ENCODE measurements at regions not wholly inside any gene's neighbourhood (a gene's known extent, or its start where the extent isn't known, plus 50 kb on each side); places are given as distances from the start of the nearest gene placed in this dataset.

DNA sequence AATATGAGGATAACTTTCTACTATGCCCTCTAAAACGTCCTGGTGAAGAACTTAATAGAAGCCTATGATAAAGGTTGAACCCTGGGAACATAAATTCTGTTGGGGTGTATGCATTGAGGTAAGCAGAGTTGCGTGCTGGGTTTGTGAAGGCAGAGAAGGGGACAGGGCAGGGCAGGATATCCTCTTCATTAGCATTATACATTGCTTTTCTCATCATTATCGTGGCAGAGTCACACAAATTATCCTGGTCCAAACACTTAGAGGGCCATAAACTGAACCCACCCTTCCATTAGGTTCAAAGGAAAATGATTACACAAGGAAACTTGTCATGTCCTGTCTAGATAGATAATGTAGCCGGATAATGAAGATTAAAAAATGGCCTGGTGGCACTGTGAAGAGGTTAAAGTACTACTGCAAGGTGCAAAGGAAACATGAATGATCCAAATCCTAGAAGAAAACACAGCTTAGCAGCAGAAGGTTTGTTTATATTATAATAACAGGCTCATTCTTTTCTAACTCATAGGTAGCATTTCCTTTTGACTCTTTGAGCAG lies 189.1 kb downstream of the SPCS3 start:
- DNase-seq (ENCODE audit: low read depth): no peak
- no peak overlapping the region for H3K4me3 ChIP-seq (ENCODE audit: low read length)
- TF ChIP-seq, protein P1, sequence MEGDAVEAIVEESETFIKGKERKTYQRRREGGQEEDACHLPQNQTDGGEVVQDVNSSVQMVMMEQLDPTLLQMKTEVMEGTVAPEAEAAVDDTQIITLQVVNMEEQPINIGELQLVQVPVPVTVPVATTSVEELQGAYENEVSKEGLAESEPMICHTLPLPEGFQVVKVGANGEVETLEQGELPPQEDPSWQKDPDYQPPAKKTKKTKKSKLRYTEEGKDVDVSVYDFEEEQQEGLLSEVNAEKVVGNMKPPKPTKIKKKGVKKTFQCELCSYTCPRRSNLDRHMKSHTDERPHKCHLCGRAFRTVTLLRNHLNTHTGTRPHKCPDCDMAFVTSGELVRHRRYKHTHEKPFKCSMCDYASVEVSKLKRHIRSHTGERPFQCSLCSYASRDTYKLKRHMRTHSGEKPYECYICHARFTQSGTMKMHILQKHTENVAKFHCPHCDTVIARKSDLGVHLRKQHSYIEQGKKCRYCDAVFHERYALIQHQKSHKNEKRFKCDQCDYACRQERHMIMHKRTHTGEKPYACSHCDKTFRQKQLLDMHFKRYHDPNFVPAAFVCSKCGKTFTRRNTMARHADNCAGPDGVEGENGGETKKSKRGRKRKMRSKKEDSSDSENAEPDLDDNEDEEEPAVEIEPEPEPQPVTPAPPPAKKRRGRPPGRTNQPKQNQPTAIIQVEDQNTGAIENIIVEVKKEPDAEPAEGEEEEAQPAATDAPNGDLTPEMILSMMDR (IDR thresholded peaks at IDR 0.05; ENCODE audit: insufficient read depth, low read depth, low read length, missing control alignments): no peak

DNA sequence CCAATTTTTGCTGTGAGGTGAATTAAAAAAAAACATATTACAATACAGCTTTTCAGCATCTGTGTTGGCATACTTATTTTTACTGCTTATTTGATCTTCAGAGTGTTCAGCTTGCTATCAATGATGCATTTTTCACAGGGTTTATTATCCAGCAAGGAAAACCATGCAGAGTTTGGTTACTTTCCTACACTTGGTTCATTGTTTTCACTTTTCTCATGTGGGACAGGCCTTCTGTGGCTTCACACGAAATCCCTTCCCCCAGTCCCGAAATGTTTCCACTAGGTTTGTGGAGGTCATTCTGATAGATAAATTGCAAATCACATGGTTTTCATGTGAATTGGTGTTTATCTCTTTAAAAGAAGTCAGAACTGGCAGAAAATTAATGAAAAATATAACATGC lies 205.8 kb downstream of the SPCS3 start:
- no peak for DNase-seq (ENCODE audit: low read depth)
- TF ChIP-seq, protein P1 (IDR thresholded peaks at IDR 0.05; ENCODE audit: insufficient read depth, low read depth, low read length, missing control alignments): no peak

DNA sequence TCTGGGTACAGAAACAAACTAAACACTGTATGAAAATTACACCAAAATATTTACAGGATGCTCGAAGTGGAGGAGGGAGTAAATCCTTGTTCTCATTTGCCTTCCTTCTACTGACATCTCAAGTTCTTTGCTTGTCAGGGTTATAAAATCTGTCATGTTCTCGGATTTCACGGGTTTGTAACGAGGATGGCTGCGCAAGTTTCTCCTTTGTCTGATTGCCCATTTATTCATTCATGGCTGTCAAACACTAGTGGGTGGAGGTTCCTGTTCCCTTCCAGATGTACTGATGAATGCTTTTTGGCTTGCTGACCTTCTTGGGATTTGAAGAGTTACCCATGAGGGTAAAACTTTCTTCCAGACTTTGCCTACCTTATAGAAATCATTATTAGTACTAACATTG lies 206.9 kb downstream of the SPCS3 start:
- no peak for DNase-seq (ENCODE audit: low read depth)
- TF ChIP-seq, protein P1 (IDR thresholded peaks at IDR 0.05; ENCODE audit: insufficient read depth, low read depth, low read length, missing control alignments): no peak
- no peak overlapping the region for H3K4me3 ChIP-seq (ENCODE audit: low read length)

More for the DNA sequence above, 205.8 kb downstream of the SPCS3 start:
- H3K4me3 ChIP-seq (ENCODE audit: low read length): no peak overlapping the region

DNA sequence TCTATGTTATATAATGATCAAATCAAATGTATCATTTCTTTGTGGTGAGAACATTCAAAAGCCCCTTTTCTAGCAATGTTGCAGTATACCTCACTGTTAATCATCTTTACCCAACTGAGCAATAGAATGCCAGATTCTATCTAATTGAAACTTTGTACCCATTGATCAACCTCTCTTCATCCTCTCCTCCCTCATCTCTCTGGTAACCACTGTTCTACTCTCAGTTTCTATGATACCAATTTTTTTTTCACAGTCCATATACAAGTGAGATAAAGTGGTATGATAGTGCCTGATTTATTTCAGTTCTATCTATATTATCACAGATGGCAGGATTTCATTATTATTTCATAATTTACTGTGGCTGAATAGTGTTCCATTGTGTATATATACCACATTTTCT lies 209.8 kb downstream of the SPCS3 start:
- no peak for DNase-seq (ENCODE audit: low read depth)
- TF ChIP-seq, protein P1 (IDR thresholded peaks at IDR 0.05; ENCODE audit: insufficient read depth, low read depth, low read length, missing control alignments): no peak
- H3K4me3 ChIP-seq (ENCODE audit: low read length): no peak overlapping the region

DNA sequence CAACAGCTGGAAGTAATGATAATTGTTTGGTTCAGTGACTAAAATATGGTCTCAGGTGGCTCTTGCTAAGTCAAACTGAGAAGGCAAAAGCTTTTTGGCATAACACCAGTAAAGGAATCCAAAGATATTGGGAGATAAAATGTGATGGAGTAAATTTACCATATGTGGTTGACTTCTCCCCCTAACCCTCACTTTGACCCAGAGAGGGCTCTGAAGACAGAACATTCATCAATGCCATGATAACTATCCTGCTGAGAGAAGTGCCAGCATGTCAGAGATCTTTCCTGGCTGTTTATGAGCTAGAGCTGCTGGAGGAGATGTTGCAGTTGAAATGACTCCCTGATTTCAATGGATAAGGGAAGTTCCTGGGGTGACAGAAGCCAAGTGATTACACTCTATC lies 213.4 kb downstream of the SPCS3 start:
- no peak for DNase-seq (ENCODE audit: low read depth)

DNA sequence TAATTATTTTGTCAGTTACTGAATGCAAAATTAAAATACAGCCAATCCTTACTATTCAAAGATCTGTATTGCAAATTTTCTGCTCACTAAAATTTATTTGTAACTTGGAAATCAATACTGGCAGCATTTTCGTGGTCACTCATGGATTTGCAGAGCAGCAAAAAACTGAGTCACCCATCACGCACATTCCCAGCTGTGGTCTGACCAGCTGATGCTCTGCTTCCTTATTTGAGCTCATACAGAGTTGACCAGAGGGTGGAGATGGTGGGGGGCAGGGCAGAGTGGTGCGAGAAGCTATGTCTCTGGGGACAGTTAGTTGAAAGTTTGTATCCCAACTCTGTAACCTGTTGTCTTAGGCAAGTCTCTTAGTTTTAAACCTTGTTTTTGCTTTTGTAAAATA lies 214.8 kb downstream of the SPCS3 start:
- peak; percentile 39 for DNase-seq (ENCODE audit: low read depth)
- TF ChIP-seq, protein P1 (IDR thresholded peaks at IDR 0.05; ENCODE audit: insufficient read depth, low read depth, low read length, missing control alignments): no peak
- no peak overlapping the region for H3K4me3 ChIP-seq (ENCODE audit: low read length)

More for the DNA sequence above, 213.4 kb downstream of the SPCS3 start:
- TF ChIP-seq, protein P1 (IDR thresholded peaks at IDR 0.05; ENCODE audit: insufficient read depth, low read depth, low read length, missing control alignments): no peak
- H3K4me3 ChIP-seq (ENCODE audit: low read length): no peak overlapping the region

DNA sequence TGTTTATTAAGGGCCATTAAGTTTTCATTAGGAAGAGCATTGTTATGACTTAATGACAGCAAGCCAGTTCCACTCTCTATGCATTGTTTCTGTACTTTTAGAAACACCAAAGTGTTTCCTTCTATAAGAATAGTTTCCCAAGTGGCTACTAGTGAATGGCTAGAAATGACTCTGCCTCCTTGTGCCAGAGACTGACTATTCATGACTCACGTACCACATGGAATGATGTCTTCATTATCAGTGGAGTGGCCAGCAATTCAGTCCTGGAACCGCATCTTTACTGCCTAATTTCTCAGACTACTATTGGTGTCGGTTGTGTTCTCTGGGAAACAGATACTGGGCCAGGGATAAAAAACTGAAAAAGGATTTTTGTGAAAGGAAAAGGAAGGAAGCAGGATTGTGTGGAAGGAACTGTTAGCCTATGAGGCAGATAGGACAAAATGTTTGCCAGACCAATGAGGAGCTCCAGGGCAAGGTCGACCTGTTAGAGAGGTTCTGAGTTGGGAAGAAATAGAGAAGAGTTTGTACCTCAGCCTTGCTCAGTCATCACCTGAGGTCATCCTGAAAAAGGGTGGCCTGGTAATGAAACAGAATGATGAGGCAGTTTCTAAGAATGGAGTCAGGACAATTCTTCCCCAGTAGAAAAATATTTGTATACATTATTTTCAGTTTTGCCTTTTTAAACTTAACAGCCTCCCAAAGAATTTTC lies 218.6 kb downstream of the SPCS3 start:
- peak; percentile 90 for DNase-seq (ENCODE audit: low read depth)
- TF ChIP-seq, protein P1 (IDR thresholded peaks at IDR 0.05; ENCODE audit: insufficient read depth, low read depth, low read length, missing control alignments): peak; percentile 4
- H3K4me3 ChIP-seq (ENCODE audit: low read length): no peak overlapping the region

All from epithelial cell of esophagus (primary cell).